GM21528 (cell line): ENCODE measurements at regions not wholly inside any gene's neighbourhood (a gene's known extent, or its start where the extent isn't known, plus 50 kb on each side); places are given as distances from the start of the nearest gene placed in this dataset.

Experiments
- ATAC-seq: cut with Tn5 transposase; IDR thresholded peaks from one replicate; pipeline ENCODE4 v1.9.1; 2021; ENCODE audit warnings: mild to moderate bottlenecking, moderate library complexity; ENCODE audit not compliant: unreplicated experiment, low FRiP score

GRCh38 chr2:53452400-53452799 is 315.2 kb upstream of the CHAC2 start:
- ATAC-seq = no peak

GRCh38 chr2:53450923-53451322 is 316.7 kb upstream of the CHAC2 start:
- ATAC-seq = no peak

DNA sequence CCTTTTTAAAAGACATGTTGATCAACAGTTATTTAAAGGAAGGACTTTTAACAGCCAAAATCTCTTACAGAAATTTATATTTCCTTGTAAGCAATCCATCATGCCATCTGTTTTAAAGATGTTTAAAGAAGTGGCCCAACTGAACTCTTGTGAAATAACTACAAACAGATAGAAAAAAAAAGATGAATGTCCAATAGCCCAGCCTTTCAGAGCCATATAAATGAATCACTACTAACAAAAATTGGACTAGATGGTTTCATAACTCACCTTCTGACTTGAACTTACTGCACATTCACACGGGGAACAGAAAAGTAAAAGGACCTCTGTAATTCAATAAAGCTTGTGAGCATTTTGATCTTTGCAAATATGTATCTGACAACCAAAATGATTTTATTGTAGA is 319.0 kb upstream of the CHAC2 start:
- ATAC-seq = no peak

- ATAC-seq = no peak
Measured at GRCh38 chr2:53448086-53448485, 319.5 kb upstream of the CHAC2 start.

GRCh38 chr2:53445383-53446070 is 322.1 kb upstream of the CHAC2 start:
- no peak for ATAC-seq

DNA sequence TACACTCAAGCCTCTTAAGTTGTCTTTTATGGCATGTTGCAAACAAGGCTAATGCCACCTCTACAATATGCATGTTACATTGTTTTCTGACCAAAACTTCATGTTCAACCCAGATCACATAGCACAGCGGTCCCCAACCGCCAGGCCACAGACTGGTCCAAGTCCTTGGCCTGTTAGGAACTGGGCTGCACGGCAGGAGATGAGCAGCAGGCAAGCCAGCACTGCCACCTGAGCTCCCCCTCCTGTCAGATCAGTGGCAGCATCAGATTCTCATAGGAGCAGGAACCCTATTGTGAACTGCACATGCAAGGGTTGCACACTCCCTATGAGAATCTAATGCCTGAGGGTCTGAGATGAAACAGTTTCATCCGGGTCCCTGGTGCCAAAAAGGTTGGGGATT is 324.8 kb upstream of the CHAC2 start:
- ATAC-seq = no peak

DNA sequence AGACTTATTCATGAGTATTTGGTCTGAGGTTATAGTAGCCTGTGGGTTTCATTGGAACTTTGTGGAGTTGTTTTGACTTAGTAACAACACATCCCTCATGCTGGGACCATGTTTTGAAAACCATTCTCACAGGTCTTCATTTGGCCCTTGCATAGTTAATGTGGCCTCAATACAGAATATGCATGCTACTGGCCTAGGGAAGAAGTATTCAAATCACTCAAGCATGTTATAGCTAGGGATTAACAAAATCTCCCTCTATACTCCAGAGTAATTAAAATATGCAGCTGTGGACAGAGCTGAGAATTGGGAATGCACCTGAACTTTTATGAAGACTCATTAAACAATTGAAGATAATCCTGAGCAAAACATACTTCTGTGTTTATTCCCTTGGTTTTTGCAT is 325.5 kb upstream of the CHAC2 start:
- ATAC-seq = no peak

GRCh38 chr2:53438692-53439091 is 328.9 kb upstream of the CHAC2 start:
- no peak for ATAC-seq

DNA sequence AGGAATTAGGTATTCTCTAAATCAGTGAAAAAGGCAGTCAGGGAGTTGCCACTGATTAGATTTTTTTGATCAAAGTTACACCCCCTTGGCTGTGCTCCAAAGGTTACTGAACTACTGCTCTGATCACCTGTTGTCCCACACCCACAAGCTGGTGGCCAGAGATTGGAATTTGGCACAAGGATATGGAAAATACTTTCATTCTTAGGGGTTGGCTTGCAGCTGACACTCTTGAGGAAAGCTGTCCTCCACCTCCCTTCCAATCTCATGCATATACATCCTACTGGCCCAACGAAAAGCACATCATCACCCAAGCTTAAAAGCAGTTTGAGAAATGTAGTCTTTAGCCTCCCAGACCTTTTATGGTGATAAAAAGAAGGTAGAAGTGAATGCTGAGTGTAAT is 329.5 kb upstream of the CHAC2 start:
- no peak for ATAC-seq

DNA sequence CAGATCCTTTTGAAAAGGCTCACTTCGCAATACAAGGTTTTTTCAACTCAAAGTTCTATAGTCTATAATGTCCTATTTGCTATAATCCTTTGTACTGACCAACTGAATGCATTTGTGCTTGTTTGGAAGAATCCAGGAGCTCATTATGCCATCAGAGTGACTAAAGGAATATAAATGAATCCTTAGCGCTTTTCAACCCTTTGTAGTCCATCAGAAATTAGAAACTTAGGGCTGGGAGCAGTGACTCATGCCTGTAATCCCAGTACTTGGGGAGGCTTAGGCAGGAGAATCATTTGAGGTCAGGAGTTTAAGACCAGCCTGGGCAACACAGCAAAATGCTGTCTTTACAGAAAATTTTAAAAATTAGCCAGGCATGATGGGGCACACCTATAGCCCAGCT is 330.2 kb upstream of the CHAC2 start:
- ATAC-seq = no peak

DNA sequence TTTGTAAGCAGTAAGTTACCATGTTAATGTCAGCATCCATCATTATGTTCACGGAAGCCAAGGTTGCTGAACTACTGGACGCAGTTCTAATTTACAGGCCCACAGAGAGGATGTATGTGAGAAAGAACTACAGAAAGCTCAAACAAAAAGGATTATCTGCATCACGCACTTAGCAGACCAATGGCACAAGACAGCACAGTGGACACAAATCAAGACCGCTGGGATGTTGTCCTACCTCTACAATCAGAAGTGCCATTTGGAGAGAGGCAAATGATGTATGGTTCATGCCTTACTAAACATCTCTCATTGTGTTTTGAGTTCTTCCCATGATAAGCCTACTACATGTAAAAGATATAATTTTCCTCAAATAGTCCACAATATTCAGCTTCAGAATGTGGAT is 330.7 kb upstream of the CHAC2 start:
- no peak for ATAC-seq

GRCh38 chr2:53435610-53436009 is 332.0 kb upstream of the CHAC2 start:
- no peak for ATAC-seq

- no peak for ATAC-seq
Measured at GRCh38 chr2:53434466-53434865, 333.1 kb upstream of the CHAC2 start.

GRCh38 chr2:53432936-53433335 is 334.7 kb upstream of the CHAC2 start:
- no peak for ATAC-seq

DNA sequence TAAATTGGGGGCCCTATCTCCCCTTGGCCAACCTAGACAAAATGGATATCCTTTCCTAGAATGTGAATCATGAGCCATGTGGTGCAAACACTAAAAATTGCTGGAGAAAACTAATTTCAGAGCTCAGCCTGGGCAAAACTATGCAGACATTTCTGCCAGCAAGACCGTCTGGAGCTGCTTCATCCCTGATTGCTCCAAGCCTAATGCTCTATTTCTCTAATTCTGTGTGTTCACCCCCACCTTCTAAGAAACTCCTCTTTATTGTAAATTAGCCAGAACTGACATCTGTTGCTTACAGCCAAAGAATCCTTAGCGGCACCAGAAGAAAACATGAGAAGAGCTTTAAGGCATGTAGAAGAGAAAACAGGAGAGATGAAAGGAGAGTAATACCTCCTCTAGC is 337.7 kb upstream of the CHAC2 start:
- ATAC-seq = no peak

DNA sequence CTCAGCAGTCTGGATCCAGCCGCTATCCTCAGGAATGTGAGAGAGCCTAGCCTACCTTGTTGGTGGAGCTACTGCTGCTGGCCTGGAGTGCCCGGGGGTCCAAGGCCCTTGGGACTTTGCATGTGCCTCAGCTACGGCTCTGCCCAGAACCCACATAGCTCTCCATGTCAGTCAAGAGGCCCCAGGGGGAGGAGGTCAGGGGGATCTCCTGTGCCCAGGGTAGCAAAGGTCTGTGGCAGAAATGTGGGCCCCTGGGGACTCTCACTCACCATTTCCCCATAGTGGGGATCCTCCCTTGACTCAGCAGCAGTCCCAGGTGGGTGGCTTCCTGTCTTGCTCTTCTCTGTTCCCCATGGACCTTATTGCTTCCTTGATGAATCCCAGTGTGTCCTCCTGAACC is 342.7 kb upstream of the CHAC2 start:
- ATAC-seq = no peak

DNA sequence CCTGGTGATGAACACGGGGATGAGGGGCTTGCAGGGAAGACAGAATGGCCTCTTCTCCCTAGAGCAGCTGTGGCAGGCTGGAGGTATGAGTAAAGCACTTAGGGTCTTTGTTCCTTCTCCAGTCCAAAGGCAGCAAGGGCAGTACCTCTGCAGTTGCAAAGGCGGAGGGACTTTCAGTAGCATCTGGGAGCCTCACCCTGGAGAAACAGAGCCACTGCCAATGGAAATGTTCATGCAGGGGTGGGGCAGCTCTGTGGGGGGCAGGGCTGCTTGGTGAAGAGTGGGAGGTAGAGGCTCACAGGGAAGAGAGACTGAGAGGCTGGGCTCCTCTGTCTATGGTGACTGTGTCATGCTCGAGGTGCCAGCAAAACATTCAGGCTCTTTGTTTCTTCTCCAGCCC is 344.1 kb upstream of the CHAC2 start:
- ATAC-seq = peak; percentile 12

DNA sequence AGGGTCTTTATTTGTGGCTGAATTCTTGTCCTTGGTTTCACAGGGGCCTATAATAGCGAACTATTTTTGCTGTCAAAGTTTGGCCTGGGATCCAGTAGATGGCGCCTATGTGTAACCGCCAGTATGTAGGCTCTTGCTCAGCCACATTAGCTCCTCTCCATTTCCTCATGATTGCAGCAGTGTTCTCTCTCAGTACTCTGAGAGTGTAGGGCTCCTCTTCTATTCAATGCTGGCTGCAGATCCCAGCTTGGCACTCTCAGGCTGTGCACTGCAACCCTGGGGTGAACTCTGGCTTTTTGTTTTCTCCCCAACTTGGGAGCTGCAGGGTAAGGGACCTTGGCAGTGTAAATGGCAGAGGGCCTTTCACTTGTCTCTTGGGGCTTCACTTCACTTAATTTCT is 344.6 kb upstream of the CHAC2 start:
- peak; percentile 77 for ATAC-seq

GRCh38 chr2:53417385-53417784 is 350.2 kb upstream of the CHAC2 start:
- no peak for ATAC-seq

DNA sequence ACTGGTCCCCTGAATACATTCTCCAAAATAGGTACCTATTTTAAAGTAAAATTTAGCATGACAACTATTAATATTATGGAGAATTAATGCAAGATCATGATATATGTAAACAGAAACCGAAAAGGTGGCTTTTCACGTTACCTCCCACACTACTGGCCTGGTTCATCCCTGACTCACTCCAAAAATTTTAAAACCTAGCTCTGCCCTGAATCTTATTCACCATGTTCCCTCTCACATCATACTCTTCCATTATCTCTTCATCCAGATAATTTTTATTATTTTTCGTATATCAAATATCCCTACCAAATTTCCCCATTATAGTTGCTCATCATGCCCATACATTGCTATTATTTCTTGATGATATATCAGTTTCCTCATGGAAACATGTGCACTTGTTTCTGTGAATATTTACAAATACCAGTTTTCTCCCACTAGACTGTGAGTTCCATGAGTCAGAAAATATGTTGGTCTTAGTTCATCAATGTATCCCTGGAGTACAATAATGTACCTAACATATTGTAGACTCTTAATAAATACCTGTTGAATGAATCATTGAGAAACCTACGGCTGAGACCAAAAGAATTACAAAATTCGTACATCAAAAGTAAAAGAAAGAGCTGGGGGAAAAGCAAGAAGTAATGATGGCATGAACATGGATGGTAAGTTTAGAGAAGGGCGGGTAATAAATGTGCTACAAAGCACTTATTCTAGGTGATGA is 360.1 kb upstream of the CHAC2 start:
- no peak for ATAC-seq

DNA sequence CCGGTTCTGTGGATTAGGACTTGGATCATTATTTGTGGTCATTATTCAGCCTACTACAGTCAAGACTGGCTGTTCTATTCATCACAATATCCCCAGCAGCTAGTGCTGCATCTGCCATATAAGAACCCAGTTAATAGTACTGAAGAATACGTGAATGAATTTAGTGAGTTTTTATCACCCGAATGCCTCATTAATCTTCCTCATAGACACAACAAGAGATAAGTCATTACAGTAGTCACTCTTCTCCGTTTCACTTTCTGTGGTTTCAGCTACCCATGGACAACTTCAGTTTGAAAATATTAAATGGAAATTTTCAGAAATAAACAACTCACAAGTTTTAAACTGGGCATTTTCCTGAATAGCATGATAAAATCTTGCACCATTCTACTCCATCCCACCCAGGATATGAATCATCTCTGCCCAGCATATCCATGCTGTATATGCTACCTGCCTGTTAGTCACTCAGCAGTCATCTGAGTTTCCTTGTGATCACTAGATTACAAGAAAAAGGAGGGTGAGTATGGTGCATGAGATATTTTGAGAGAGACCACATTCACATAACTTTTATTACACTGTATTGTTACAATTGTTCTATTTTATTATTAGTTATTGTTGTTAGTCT is 363.7 kb upstream of the CHAC2 start:
- ATAC-seq = no peak

GRCh38 chr2:53397085-53397484 is 370.5 kb upstream of the CHAC2 start:
- ATAC-seq = no peak
